ENCODE measurements at regions not wholly inside any gene's neighbourhood (a gene's known extent, or its start where the extent isn't known, plus 50 kb on each side); places are given as distances from the start of the nearest gene placed in this dataset.

GRCh38 chr5:15010936-15011335, 139.4 kb upstream of the ANKH start:
- TF ChIP-seq CTCF (IDR thresholded peaks at IDR 0.05; ENCODE audit: low read depth, low read length, missing control alignments), result no peak
- no peak overlapping the region for H3K4me3 ChIP-seq (ENCODE audit: low read depth, low read length)
- no peak for DNase-seq (ENCODE audit: low read depth)
- in situ Hi-C loops (cut with HindIII; ENCODE audit: low sequenced_read_pairs), result no loop called here

GRCh38 chr5:15009420-15009819, 137.8 kb upstream of the ANKH start:
- TF ChIP-seq CTCF (IDR thresholded peaks at IDR 0.05; ENCODE audit: low read depth, low read length, missing control alignments), result no peak
- no peak overlapping the region for H3K4me3 ChIP-seq (ENCODE audit: low read depth, low read length)
- in situ Hi-C loops (cut with HindIII; ENCODE audit: low sequenced_read_pairs), result no loop called here
- DNase-seq (ENCODE audit: low read depth), result peak; percentile 68

- no peak for TF ChIP-seq CTCF (IDR thresholded peaks at IDR 0.05; ENCODE audit: low read depth, low read length, missing control alignments)
- H3K4me3 ChIP-seq (ENCODE audit: low read depth, low read length), result no peak overlapping the region
- in situ Hi-C loops (cut with HindIII; ENCODE audit: low sequenced_read_pairs), result no loop called here
- peak; percentile 78 for DNase-seq (ENCODE audit: low read depth)
Observed at GRCh38 chr5:15008921-15009320, 137.3 kb upstream of the ANKH start.

- peak; percentile 98 for DNase-seq (ENCODE audit: low read depth)
- TF ChIP-seq CTCF (IDR thresholded peaks at IDR 0.05; ENCODE audit: low read depth, low read length, missing control alignments), result no peak
- in situ Hi-C loops (cut with HindIII; ENCODE audit: low sequenced_read_pairs), result no loop called here
- H3K4me3 ChIP-seq (ENCODE audit: low read depth, low read length), result no peak overlapping the region
Observed at GRCh38 chr5:15008476-15008875, 136.9 kb upstream of the ANKH start.

GRCh38 chr5:15007646-15008045, 136.1 kb upstream of the ANKH start:
- no peak for TF ChIP-seq CTCF (IDR thresholded peaks at IDR 0.05; ENCODE audit: low read depth, low read length, missing control alignments)
- in situ Hi-C loops (cut with HindIII; ENCODE audit: low sequenced_read_pairs), result no loop called here
- no peak for DNase-seq (ENCODE audit: low read depth)
- H3K4me3 ChIP-seq (ENCODE audit: low read depth, low read length), result no peak overlapping the region

DNA sequence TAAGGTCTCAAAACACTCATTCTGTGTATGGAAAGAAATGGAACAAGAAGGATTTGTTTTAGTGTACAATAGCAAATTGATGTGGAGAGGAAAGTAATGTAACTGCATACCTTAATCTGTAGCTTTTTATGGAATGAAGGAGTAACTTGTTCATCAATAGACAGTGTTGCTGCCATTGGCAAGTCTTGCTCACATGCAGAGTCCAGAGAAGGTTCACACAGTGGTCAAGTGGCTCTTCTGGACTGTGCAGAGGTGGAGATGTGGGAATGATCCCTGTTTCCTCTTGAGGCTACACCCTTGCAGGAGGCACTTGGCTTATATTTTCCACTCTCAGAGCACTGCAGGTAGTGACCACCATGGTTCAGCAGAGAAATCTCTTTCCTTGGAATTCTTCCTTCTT, 132.9 kb upstream of the ANKH start:
- H3K4me3 ChIP-seq (ENCODE audit: low read depth, low read length), result no peak overlapping the region
- in situ Hi-C loops (cut with HindIII; ENCODE audit: low sequenced_read_pairs), result loop anchor here (5.0 kb wide), 3 partner anchors 92 to 272 kb away; partner anchors contain the start of gene ANKH
- TF ChIP-seq CTCF (IDR thresholded peaks at IDR 0.05; ENCODE audit: low read depth, low read length, missing control alignments), result no peak
- DNase-seq (ENCODE audit: low read depth), result no peak

DNA sequence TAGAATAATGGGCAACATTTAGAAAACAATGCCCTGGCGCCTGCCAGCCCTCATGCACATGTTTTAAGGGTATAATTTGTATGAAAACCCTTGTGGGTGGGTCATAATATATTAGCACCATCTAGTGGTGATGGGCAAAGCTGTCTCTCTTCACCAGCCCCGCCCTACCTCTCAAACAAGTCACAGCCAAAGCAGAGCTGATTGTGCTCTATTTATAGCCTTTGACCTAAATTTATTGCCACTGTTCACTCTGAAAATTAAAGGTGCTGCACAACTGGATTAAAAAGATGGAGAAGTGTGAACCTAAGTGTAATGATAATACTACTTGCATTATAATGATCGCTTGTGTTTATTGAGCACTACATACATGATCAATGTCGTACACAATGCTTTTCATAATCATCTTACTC, 131.9 kb upstream of the ANKH start:
- H3K4me3 ChIP-seq (ENCODE audit: low read depth, low read length), result no peak overlapping the region
- in situ Hi-C loops (cut with HindIII; ENCODE audit: low sequenced_read_pairs), result loop anchor here (5.0 kb wide), 3 partner anchors 91 to 271 kb away; partner anchors contain the start of gene ANKH
- peak; percentile 57 for DNase-seq (ENCODE audit: low read depth)
- peak; percentile 76 for TF ChIP-seq CTCF (IDR thresholded peaks at IDR 0.05; ENCODE audit: low read depth, low read length, missing control alignments)
